K562 (cell line): ENCODE measurements at regions not wholly inside any gene's neighbourhood (a gene's known extent, or its start where the extent isn't known, plus 50 kb on each side); places are given as distances from the start of the nearest gene placed in this dataset.

ENCODE experiments used
- CHD7 ChIP-seq: fragments of 200-600 bp; sonication (generic); IDR thresholded peaks from one replicate; pipeline ENCODE4 v1.6.1; 2012; ENCODE audit warnings: mild to moderate bottlenecking, low read depth, low read length, inconsistent platforms
- CREB3L1 ChIP-seq: fragments of 450-650 bp; IDR thresholded peaks from 2 replicates; pipeline ENCODE4 v1.6.1; 2014; ENCODE audit warnings: low read depth, mild to moderate bottlenecking, moderate library complexity, borderline replicate concordance
- EP400 ChIP-seq: fragments of 450-650 bp; IDR thresholded peaks from 2 replicates; pipeline ENCODE4 v1.6.1; 2017; ENCODE audit warnings: antibody characterized with exemption, mild to moderate bottlenecking, moderate library complexity
- MAFK ChIP-seq: IDR thresholded peaks from 2 replicates; pipeline ENCODE4 v1.6.1; 2011; ENCODE audit warnings: low read length, improper control_type of control experiment
- MEF2A ChIP-seq: IDR thresholded peaks from 2 replicates; pipeline ENCODE4 v1.6.1; 2011; ENCODE audit warnings: low read depth, mild to moderate bottlenecking, low read length, moderate library complexity; ENCODE audit not compliant: control insufficient read depth
- MEIS2 ChIP-seq: fragments of 450-650 bp; IDR thresholded peaks from 2 replicates; pipeline ENCODE4 v1.6.1; 2014; ENCODE audit warnings: mild to moderate bottlenecking; ENCODE audit not compliant: partially characterized antibody
- NEUROD1 ChIP-seq: fragments of 150-350 bp; IDR thresholded peaks from 2 replicates; pipeline ENCODE4 v1.6.1; 2014; ENCODE audit warnings: borderline replicate concordance, low read length, low read depth; ENCODE audit not compliant: partially characterized antibody
- NR2C2 ChIP-seq, 2 experiments: fragments of 200-800 bp in 1 of 2; sonication (Bioruptor generic) in 1 of 2; sonication (generic) in 1 of 2; formaldehyde crosslinking in 1 of 2; IDR thresholded peaks; 2 replicates each; pipeline versions ENCODE4 v1.6.1 to v1.8.0; 2016 to 2022; ENCODE audit warnings: mild to moderate bottlenecking in 1 of 2, missing compliant biosample characterization in 1 of 2, missing genetic modification characterization in 1 of 2, missing genetic modification reagents in 1 of 2
- NR4A1 ChIP-seq, 2 experiments: fragments of 250-450 bp in 1 of 2; fragments of 450-650 bp in 1 of 2; sonication (Bioruptor Pico) in 1 of 2; IDR thresholded peaks; 2 replicates each; pipeline versions ENCODE4 v1.4.0 to v1.6.1; 2016 to 2020; ENCODE audit warnings: mild to moderate bottlenecking in 2 of 2, missing compliant biosample characterization in 1 of 2, missing genetic modification characterization in 1 of 2, moderate library complexity in 1 of 2
- PKNOX1 ChIP-seq: fragments of 450-650 bp; IDR thresholded peaks from 2 replicates; pipeline ENCODE4 v1.6.1; 2016
- PTRF ChIP-seq: fragments of 450-650 bp; IDR thresholded peaks from 2 replicates; pipeline ENCODE4 v1.6.1; 2016; ENCODE audit warnings: mild to moderate bottlenecking, missing genetic modification characterization, missing compliant biosample characterization
- STAT5A ChIP-seq: IDR thresholded peaks from 2 replicates; pipeline ENCODE4 v1.6.1; 2012; ENCODE audit warnings: low read length, inconsistent platforms, borderline replicate concordance

- TF ChIP-seq CHD7, result no peak
- no peak for TF ChIP-seq PTRF (tag)
- peak; percentile 29 for TF ChIP-seq NEUROD1
- TF ChIP-seq EP400, result peak; percentile 44; the same call in 1 of the 2 replicates
- TF ChIP-seq MEIS2, result peak; percentile 99
- peak; percentile 71; the same call in 1 of the 2 replicates for TF ChIP-seq MAFK
- no peak for TF ChIP-seq NR4A1 (CRISPR knock-in tag; IDR thresholded peaks at IDR 0.05)
- peak; percentile 32; the same call in 1 of the 2 replicates for TF ChIP-seq NR4A1 (tag; IDR thresholded peaks at IDR 0.05)
- peak; percentile 98 for TF ChIP-seq STAT5A
- TF ChIP-seq CREB3L1, result peak; percentile 59
- no peak for TF ChIP-seq NR2C2 (CRISPR knock-in tag; IDR thresholded peaks at IDR 0.05)
- TF ChIP-seq NR2C2 (tag; IDR thresholded peaks at IDR 0.05), result peak; percentile 44; the same call in 1 of the 2 replicates
- peak; percentile 83 for TF ChIP-seq MEF2A
- TF ChIP-seq PKNOX1, result peak; percentile 96
These were observed 155.4 kb downstream of the ZNF648 start (continued) for GRCh38 chr1:181905944-181906597.
